ENCODE measurements at regions not wholly inside any gene's neighbourhood (a gene's known extent, or its start where the extent isn't known, plus 50 kb on each side); places are given as distances from the start of the nearest gene placed in this dataset.

GRCh38 chr5:68746220-68746619, 347.6 kb upstream of the SLC30A5 start:
- no peak overlapping the region for H3K4me3 ChIP-seq (ENCODE audit: low read depth in 2 of 2, low read length in 2 of 2)
- H3K27me3 ChIP-seq (ENCODE audit: control insufficient read depth, insufficient read depth, low read length) = no peaks in the 10 kb centered on the region; the same call in 1 of the 2 replicates
- no peaks in the 10 kb centered on the region for H3K4me1 ChIP-seq (ENCODE audit: control insufficient read depth, insufficient read depth, low read length)
- no peak for DNase-seq (ENCODE audit: low read depth, low spot score)
- no peak overlapping the region for H3K27ac ChIP-seq (ENCODE audit: low read length)
- in situ Hi-C loops (cut with HindIII; ENCODE audit: low pct_unique_long_range_greater_than_20kb, low sequenced_read_pairs) = no loop called here
- BruUV-seq (replicated peaks) = no TSS peak
- ATAC-seq = no peak
- ChIA-PET POLR2A (no interaction called here), CTCF (no interaction called here)
- no peaks in the 10 kb centered on the region for H3K9me3 ChIP-seq (ENCODE audit: control insufficient read depth, insufficient read depth, low read depth, low read length)
- no peaks in the 10 kb centered on the region for H3K36me3 ChIP-seq (ENCODE audit: control insufficient read depth, insufficient read depth, low read length)
- no peak for TF ChIP-seq TCF7L2 (IDR thresholded peaks at IDR 0.05; ENCODE audit: low read depth, low read length)
- TF ChIP-seq POLR2AphosphoS5 (IDR thresholded peaks at IDR 0.05; ENCODE audit: low read depth, low read length) = no peak
- no peak for TF ChIP-seq SIN3A (IDR thresholded peaks at IDR 0.05; ENCODE audit: borderline replicate concordance, insufficient read depth, low read depth, low read length)
- TF ChIP-seq REST (IDR thresholded peaks at IDR 0.05; ENCODE audit: insufficient read depth in 1 of 2, low read depth in 2 of 2, low read length in 1 of 2) = no peak
- no peak for TF ChIP-seq CTCF (IDR thresholded peaks at IDR 0.05)
- intact Hi-C loops (cut with micrococcal nuclease; ENCODE audit: unreplicated experiment) = no loop called here

GRCh38 chr5:68746643-68747420, 347.0 kb upstream of the SLC30A5 start:
- no peak overlapping the region for H3K4me3 ChIP-seq (ENCODE audit: low read depth in 2 of 2, low read length in 2 of 2)
- DNase-seq (ENCODE audit: low read depth, low spot score) (no peak), ATAC-seq (no peak)
- TF ChIP-seq CTCF (IDR thresholded peaks at IDR 0.05) (no peak), SIN3A (IDR thresholded peaks at IDR 0.05; ENCODE audit: borderline replicate concordance, insufficient read depth, low read depth, low read length) (no peak), REST (IDR thresholded peaks at IDR 0.05; ENCODE audit: insufficient read depth in 1 of 2, low read depth in 2 of 2, low read length in 1 of 2) (no peak), TCF7L2 (IDR thresholded peaks at IDR 0.05; ENCODE audit: low read depth, low read length) (no peak), POLR2AphosphoS5 (IDR thresholded peaks at IDR 0.05; ENCODE audit: low read depth, low read length) (no peak)
- BruUV-seq (replicated peaks) = no TSS peak
- intact Hi-C loops (cut with micrococcal nuclease; ENCODE audit: unreplicated experiment) (no loop called here), in situ Hi-C loops (cut with HindIII; ENCODE audit: low pct_unique_long_range_greater_than_20kb, low sequenced_read_pairs) (no loop called here)
- no peaks in the 10 kb centered on the region; the same call in 1 of the 2 replicates for H3K27me3 ChIP-seq (ENCODE audit: control insufficient read depth, insufficient read depth, low read length)
- ChIA-PET CTCF (no interaction called here), POLR2A (no interaction called here)
- H3K27ac ChIP-seq (ENCODE audit: low read length) = no peak overlapping the region
- H3K9me3 ChIP-seq (ENCODE audit: control insufficient read depth, insufficient read depth, low read depth, low read length) = no peaks in the 10 kb centered on the region
- no peaks in the 10 kb centered on the region for H3K4me1 ChIP-seq (ENCODE audit: control insufficient read depth, insufficient read depth, low read length)
- H3K36me3 ChIP-seq (ENCODE audit: control insufficient read depth, insufficient read depth, low read length) = no peaks in the 10 kb centered on the region
